ENCODE measurements at regions not wholly inside any gene's neighbourhood (a gene's known extent, or its start where the extent isn't known, plus 50 kb on each side); places are given as distances from the start of the nearest gene placed in this dataset.

DNA sequence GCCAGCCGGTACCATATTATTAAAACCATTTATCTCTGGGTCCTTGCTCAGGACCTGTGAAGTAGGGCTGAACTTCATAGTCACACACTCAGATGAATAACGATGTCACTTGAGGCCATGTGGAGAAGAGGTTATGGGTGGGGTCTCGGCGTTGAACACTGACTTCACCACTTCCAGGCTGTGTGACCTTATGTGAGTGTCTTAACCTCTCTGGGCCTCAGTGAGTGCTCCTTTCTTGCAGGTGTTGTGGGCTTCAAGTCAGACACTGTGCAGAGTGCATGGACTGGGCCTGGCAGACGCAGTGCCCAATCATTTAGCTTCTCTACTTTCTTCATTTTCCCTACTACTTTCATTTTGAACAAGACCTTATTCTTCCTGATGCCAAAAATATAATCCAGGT lies 278.8 kb downstream of the PBX3 start:
- Histone ChIP-seq H3K18ac (ENCODE audit: low read depth in 1 of 2, low read length in 2 of 2) (no peak overlapping the region), H2BK120ac (ENCODE audit: low read depth, low read length) (no peak overlapping the region), H2AK5ac (ENCODE audit: low read length, severe bottlenecking) (no peak overlapping the region), H3K27me3 (ENCODE audit: control insufficient read depth in 1 of 2, insufficient read depth in 1 of 2, low read length in 2 of 2) (peaks cover 10 to 15% of the 10 kb centered on the region in 2 experiments), H3K4me1 (ENCODE audit: control insufficient read depth, insufficient read depth, low read depth, low read length) (no peaks in the 10 kb centered on the region), H2AFZ (ENCODE audit: low read depth, low read length) (no peak overlapping the region), H3K9me3 (ENCODE audit: control insufficient read depth, low read length) (no peaks in the 10 kb centered on the region), H3K36me3 (ENCODE audit: control insufficient read depth in 1 of 2, insufficient read depth in 2 of 2, low read depth in 1 of 2, low read length in 2 of 2) (no peaks in the 10 kb centered on the region), H4K91ac (ENCODE audit: low read length) (no peak overlapping the region), H3K27ac (ENCODE audit: low read length, poor library complexity, severe bottlenecking) (no peak overlapping the region), H3K79me1 (replicated peaks; ENCODE audit: low read length, poor library complexity, severe bottlenecking) (no peaks in the 10 kb centered on the region), H3K23ac (ENCODE audit: low read length in 2 of 2) (no peak overlapping the region), H3K4me3 (ENCODE audit: insufficient read depth in 1 of 2, low read depth in 1 of 2, low read length in 2 of 2) (no peak overlapping the region), H3K14ac (ENCODE audit: low read length in 2 of 2) (no peak overlapping the region), H3K9ac (ENCODE audit: low read length) (no peak overlapping the region), H2BK15ac (ENCODE audit: low read depth, poor library complexity, severe bottlenecking) (no peak overlapping the region), H4K8ac (ENCODE audit: low read length) (no peak overlapping the region), H2BK12ac (ENCODE audit: low read length in 2 of 2) (no peak overlapping the region), H3K4me2 (ENCODE audit: low read length, poor library complexity, severe bottlenecking) (no peak overlapping the region), H2BK5ac (ENCODE audit: low read depth, low read length, poor library complexity, severe bottlenecking) (no peak overlapping the region), H3K4ac (ENCODE audit: low read depth in 1 of 2, low read length in 2 of 2) (no peak overlapping the region)
- no peak for DNase-seq
- 88% methylated on average over 5 of the region's 5 CpGs for WGBS

DNA sequence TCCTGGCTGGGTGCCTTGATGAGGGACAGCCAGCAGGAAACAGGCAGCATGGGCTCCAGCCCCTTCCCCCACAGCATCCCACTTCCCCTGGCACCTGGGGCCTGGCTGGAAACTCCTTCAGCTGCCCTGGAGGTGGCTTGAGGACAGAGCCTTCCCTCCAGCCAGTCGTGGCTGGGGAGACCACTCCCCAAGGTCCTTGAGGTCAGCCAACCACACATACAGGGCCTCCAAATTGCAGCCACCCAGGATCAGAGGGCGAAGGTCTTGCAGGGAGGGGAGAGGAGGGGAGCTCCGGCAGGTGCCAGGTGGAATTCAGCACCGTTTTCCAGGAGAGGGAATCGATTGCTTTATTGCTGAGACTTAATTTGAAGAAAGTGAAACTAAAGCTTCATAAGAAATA lies 280.4 kb downstream of the PBX3 start:
- Histone ChIP-seq H3K18ac (ENCODE audit: low read depth in 1 of 2, low read length in 2 of 2) (no peak overlapping the region), H2BK5ac (ENCODE audit: low read depth, low read length, poor library complexity, severe bottlenecking) (no peak overlapping the region), H3K14ac (ENCODE audit: low read length in 2 of 2) (no peak overlapping the region), H4K8ac (ENCODE audit: low read length) (no peak overlapping the region), H3K9ac (ENCODE audit: low read length) (no peak overlapping the region), H4K91ac (ENCODE audit: low read length) (no peak overlapping the region), H3K4ac (ENCODE audit: low read depth in 1 of 2, low read length in 2 of 2) (no peak overlapping the region), H2AFZ (ENCODE audit: low read depth, low read length) (no peak overlapping the region), H3K4me1 (ENCODE audit: control insufficient read depth, insufficient read depth, low read depth, low read length) (no peaks in the 10 kb centered on the region), H2BK120ac (ENCODE audit: low read depth, low read length) (no peak overlapping the region), H2BK12ac (ENCODE audit: low read length in 2 of 2) (no peak overlapping the region), H2AK5ac (ENCODE audit: low read length, severe bottlenecking) (no peak overlapping the region), H3K9me3 (ENCODE audit: control insufficient read depth, low read length) (no peaks in the 10 kb centered on the region), H3K4me2 (ENCODE audit: low read length, poor library complexity, severe bottlenecking) (no peak overlapping the region), H3K79me1 (replicated peaks; ENCODE audit: low read length, poor library complexity, severe bottlenecking) (no peaks in the 10 kb centered on the region), H3K23ac (ENCODE audit: low read length in 2 of 2) (no peak overlapping the region), H3K27ac (ENCODE audit: low read length, poor library complexity, severe bottlenecking) (no peak overlapping the region), H3K27me3 (ENCODE audit: control insufficient read depth in 1 of 2, insufficient read depth in 1 of 2, low read length in 2 of 2) (peaks cover 12 to 27% of the 10 kb centered on the region in 2 experiments), H2BK15ac (ENCODE audit: low read depth, poor library complexity, severe bottlenecking) (no peak overlapping the region), H3K4me3 (ENCODE audit: insufficient read depth in 1 of 2, low read depth in 1 of 2, low read length in 2 of 2) (no peak overlapping the region), H3K36me3 (ENCODE audit: control insufficient read depth in 1 of 2, insufficient read depth in 2 of 2, low read depth in 1 of 2, low read length in 2 of 2) (no peaks in the 10 kb centered on the region)
- 89% methylated on average over 2 of the region's 5 CpGs for whole genome bisulfite sequencing
- DNase-seq, result no peak

DNA sequence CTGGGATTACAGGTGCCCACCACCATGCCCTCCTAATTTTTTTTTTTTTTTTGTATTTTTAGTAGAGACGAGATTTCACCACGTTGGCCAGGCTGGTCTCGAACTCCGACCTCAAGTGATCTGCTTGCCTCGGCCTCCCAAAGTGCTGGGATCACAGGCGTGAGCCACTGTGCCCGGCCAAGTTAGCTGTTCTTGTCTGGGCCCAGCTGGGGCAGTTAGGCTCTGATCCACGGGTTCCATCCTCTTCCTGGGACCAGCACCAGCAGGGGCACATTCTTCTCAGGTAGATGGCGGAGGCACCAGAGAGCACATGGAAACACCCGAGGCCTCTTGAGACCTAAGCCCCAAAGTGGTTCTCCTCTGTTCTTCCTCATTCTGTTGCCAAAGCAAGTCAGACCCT lies 281.6 kb downstream of the PBX3 start:
- no peak overlapping the region for H3K14ac ChIP-seq (ENCODE audit: low read length in 2 of 2)
- H3K9ac ChIP-seq (ENCODE audit: low read length), result no peak overlapping the region
- no peaks in the 10 kb centered on the region for H3K4me1 ChIP-seq (ENCODE audit: control insufficient read depth, insufficient read depth, low read depth, low read length)
- H3K23ac ChIP-seq (ENCODE audit: low read length in 2 of 2), result no peak overlapping the region
- no peak overlapping the region for H2BK15ac ChIP-seq (ENCODE audit: low read depth, poor library complexity, severe bottlenecking)
- no peak overlapping the region for H2AFZ ChIP-seq (ENCODE audit: low read depth, low read length)
- H3K4ac ChIP-seq (ENCODE audit: low read depth in 1 of 2, low read length in 2 of 2), result no peak overlapping the region
- H3K18ac ChIP-seq (ENCODE audit: low read depth in 1 of 2, low read length in 2 of 2), result no peak overlapping the region
- no peaks in the 10 kb centered on the region for H3K9me3 ChIP-seq (ENCODE audit: control insufficient read depth, low read length)
- no peak overlapping the region for H2BK5ac ChIP-seq (ENCODE audit: low read depth, low read length, poor library complexity, severe bottlenecking)
- no peak overlapping the region for H3K4me2 ChIP-seq (ENCODE audit: low read length, poor library complexity, severe bottlenecking)
- WGBS, result 93% methylated on average over 10 of the region's 10 CpGs
- no peak overlapping the region for H2BK120ac ChIP-seq (ENCODE audit: low read depth, low read length)
- DNase-seq, result no peak
- H3K36me3 ChIP-seq (ENCODE audit: control insufficient read depth in 1 of 2, insufficient read depth in 2 of 2, low read depth in 1 of 2, low read length in 2 of 2), result no peaks in the 10 kb centered on the region
- H2BK12ac ChIP-seq (ENCODE audit: low read length in 2 of 2), result no peak overlapping the region
- H4K8ac ChIP-seq (ENCODE audit: low read length), result no peak overlapping the region
- peaks cover 18 to 37% of the 10 kb centered on the region in 2 experiments for H3K27me3 ChIP-seq (ENCODE audit: control insufficient read depth in 1 of 2, insufficient read depth in 1 of 2, low read length in 2 of 2)
- H2AK5ac ChIP-seq (ENCODE audit: low read length, severe bottlenecking), result no peak overlapping the region
- no peak overlapping the region for H4K91ac ChIP-seq (ENCODE audit: low read length)
- no peak overlapping the region for H3K4me3 ChIP-seq (ENCODE audit: insufficient read depth in 1 of 2, low read depth in 1 of 2, low read length in 2 of 2)
- no peak overlapping the region for H3K27ac ChIP-seq (ENCODE audit: low read length, poor library complexity, severe bottlenecking)
- H3K79me1 ChIP-seq (replicated peaks; ENCODE audit: low read length, poor library complexity, severe bottlenecking), result no peaks in the 10 kb centered on the region

DNA sequence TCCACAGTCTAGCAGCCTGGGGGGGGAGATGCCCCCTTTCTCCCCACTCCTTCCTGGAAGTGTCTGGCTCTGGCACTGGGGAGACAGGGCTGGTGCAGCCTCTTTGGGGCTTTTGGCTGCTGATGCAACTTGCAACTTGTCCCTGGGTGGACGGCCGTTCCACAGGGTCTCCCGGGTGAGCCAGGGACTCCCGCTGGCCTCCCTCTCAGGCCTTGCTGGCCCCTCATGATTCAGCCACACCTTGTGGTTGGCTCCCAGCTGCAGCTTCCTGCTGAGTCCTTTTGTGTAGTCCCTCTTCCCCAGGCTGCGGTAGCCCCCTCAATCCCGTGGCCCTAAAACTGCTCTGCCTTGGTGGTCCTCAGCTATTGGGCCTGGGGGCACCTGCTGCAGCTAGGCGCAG lies 283.5 kb downstream of the PBX3 start:
- H3K27me3 ChIP-seq (ENCODE audit: control insufficient read depth in 1 of 2, insufficient read depth in 1 of 2, low read length in 2 of 2), result peaks cover 29 to 51% of the 10 kb centered on the region in 2 experiments
- H3K9ac ChIP-seq (ENCODE audit: low read length), result no peak overlapping the region
- H3K4me3 ChIP-seq (ENCODE audit: insufficient read depth in 1 of 2, low read depth in 1 of 2, low read length in 2 of 2), result no peak overlapping the region
- 85% methylated on average over 7 of the region's 7 CpGs for WGBS
- no peak overlapping the region for H3K18ac ChIP-seq (ENCODE audit: low read depth in 1 of 2, low read length in 2 of 2)
- no peak overlapping the region for H3K23ac ChIP-seq (ENCODE audit: low read length in 2 of 2)
- H3K4ac ChIP-seq (ENCODE audit: low read depth in 1 of 2, low read length in 2 of 2), result no peak overlapping the region
- no peak overlapping the region for H2AFZ ChIP-seq (ENCODE audit: low read depth, low read length)
- H2AK5ac ChIP-seq (ENCODE audit: low read length, severe bottlenecking), result no peak overlapping the region
- no peak overlapping the region for H2BK15ac ChIP-seq (ENCODE audit: low read depth, poor library complexity, severe bottlenecking)
- no peak overlapping the region for H2BK12ac ChIP-seq (ENCODE audit: low read length in 2 of 2)
- no peak overlapping the region for H3K4me2 ChIP-seq (ENCODE audit: low read length, poor library complexity, severe bottlenecking)
- no peaks in the 10 kb centered on the region for H3K79me1 ChIP-seq (replicated peaks; ENCODE audit: low read length, poor library complexity, severe bottlenecking)
- no peak overlapping the region for H4K91ac ChIP-seq (ENCODE audit: low read length)
- no peak overlapping the region for H3K27ac ChIP-seq (ENCODE audit: low read length, poor library complexity, severe bottlenecking)
- DNase-seq, result no peak
- no peak overlapping the region for H2BK120ac ChIP-seq (ENCODE audit: low read depth, low read length)
- no peaks in the 10 kb centered on the region for H3K36me3 ChIP-seq (ENCODE audit: control insufficient read depth in 1 of 2, insufficient read depth in 2 of 2, low read depth in 1 of 2, low read length in 2 of 2)
- H2BK5ac ChIP-seq (ENCODE audit: low read depth, low read length, poor library complexity, severe bottlenecking), result no peak overlapping the region
- no peak overlapping the region for H3K14ac ChIP-seq (ENCODE audit: low read length in 2 of 2)
- H3K4me1 ChIP-seq (ENCODE audit: control insufficient read depth, insufficient read depth, low read depth, low read length), result no peaks in the 10 kb centered on the region
- no peak overlapping the region for H4K8ac ChIP-seq (ENCODE audit: low read length)
- no peaks in the 10 kb centered on the region for H3K9me3 ChIP-seq (ENCODE audit: control insufficient read depth, low read length)

Measured in mesenchymal stem cell (in vitro differentiated cells and primary cell).